ENCODE measurements at regions not wholly inside any gene's neighbourhood (a gene's known extent, or its start where the extent isn't known, plus 50 kb on each side); places are given as distances from the start of the nearest gene placed in this dataset.

DNA sequence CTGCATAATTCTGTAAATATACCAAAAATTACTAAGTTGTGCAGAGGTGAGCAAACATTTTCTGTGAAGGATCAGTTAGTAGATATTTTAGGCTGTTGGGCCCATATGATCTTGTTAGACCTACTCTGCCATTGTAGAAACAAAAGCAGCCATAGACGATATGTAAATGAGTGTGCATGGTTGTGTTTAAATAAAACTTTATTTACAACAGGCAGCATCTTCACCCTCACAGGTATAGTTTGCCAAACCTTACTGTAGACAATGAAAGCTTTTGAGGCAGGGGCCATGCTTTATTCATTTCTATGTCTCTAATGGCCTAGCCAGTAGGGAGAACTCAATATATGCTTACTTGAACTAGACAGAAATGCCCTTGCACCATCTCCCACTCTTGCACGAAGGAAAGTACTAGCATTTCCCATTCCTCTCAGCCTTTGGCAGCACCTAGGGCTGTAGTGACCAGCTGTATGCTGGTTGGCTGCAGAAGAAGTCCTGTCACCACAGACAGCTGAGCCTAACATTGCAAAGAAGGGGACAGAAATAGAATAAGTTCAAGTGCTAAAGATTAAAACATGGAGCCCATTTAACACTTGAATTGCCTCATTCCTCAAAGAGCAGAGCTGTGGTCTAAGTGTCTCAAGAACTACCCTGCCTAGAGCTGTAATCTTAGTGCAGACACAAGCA is 305.1 kb upstream of the MGAT5 start:
- no peak for DNase-seq

DNA sequence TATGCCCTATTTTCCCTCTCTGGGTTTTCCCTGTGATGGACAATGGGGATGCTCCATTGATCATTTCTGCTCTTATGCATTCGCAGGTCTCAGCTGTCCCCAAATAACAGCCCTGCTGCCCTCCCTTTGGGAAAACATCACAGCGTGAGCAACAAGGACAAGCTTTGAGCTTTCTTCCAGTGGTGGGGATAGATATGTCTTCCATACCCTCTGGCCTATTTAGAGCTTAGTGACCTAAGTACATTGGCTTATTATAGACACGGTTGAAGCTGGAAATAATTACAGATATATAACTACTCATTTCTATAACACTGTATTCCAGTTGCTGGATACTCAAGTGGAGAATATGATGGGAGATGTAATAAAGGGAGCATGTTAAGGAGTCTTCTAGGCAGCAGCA is 304.3 kb upstream of the MGAT5 start:
- no peak for DNase-seq

DNA sequence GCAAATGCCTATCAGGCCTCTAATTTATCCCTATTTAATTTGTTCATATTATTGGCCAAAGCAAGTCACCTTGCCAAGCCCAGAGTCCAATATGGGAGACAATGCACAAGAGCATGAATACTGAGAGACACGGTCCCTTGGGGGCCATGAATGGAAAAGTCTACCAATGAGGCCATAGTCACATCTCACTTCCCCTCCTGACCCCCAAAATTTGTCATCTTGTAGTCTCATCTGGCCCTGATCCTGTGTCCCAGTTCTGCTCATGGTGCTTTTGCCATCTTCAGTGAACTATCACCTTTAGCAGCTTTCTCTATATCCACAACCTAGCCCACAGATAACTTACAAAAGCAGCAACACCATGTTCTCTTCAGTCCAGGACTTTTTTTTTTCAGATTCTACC is 302.7 kb upstream of the MGAT5 start:
- DNase-seq, result no peak

- no peak for DNase-seq
Observed at GRCh38 chr2:133952420-133952819, 301.5 kb upstream of the MGAT5 start.

GRCh38 chr2:133952896-133953295 is 301.0 kb upstream of the MGAT5 start:
- DNase-seq, result no peak

DNA sequence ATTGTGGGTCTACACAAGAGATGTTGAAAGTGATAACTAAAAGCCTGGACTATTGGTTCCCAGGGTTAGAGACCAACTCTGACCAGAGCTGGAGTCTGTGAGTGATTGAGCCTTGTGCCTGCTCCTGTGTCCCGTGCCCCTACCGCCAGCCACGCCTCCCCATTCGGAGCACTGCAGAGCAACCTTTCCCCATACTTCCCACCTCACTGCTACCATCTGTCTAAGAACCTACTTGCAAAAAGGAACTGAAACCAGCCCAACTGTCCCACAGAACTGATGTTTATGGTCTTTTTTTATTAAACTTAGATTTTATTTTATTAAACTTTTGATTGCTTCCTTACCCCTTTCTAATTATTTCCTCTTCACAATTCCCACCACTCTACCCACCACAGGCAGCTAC is 300.3 kb upstream of the MGAT5 start:
- DNase-seq, result no peak

- DNase-seq, result no peak
Observed at GRCh38 chr2:133954636-133955035, 299.2 kb upstream of the MGAT5 start.

- no peak for DNase-seq
Observed at GRCh38 chr2:133955169-133955568, 298.7 kb upstream of the MGAT5 start.

GRCh38 chr2:133956434-133956935 is 297.4 kb upstream of the MGAT5 start:
- no peak for DNase-seq

GRCh38 chr2:133957724-133958480 is 296.0 kb upstream of the MGAT5 start:
- no peak for DNase-seq

GRCh38 chr2:133959066-133959465 is 294.8 kb upstream of the MGAT5 start:
- no peak for DNase-seq

DNA sequence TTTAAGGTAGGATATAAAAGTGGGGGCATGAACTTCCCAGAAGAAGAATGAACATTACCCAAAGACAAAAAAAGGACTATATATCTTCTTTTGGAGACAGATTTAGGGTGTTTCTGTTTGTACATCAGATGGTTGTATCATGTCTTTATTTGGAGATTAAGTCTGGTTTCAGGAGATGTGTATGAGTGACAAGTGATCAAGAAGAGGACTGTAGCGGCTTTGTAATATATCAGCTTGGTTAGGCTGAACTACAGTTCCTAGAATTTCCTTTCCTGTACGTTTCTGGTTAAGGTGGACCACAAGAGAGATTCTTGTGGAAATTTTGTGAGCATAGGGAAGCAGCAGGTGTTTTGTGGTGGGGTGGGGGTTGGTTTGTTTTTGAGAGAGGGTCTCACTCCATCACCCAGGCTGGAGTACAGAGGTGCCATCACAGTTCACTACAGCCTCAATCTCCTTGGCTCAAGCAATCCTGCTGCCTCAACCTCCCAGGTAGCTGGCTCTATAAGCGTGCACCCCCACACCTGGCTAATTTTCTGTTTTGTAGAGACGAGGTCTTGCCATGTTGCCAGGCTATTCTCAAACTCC is 287.1 kb upstream of the MGAT5 start:
- no peak for DNase-seq

GRCh38 chr2:133967326-133967725 is 286.5 kb upstream of the MGAT5 start:
- no peak for DNase-seq

DNA sequence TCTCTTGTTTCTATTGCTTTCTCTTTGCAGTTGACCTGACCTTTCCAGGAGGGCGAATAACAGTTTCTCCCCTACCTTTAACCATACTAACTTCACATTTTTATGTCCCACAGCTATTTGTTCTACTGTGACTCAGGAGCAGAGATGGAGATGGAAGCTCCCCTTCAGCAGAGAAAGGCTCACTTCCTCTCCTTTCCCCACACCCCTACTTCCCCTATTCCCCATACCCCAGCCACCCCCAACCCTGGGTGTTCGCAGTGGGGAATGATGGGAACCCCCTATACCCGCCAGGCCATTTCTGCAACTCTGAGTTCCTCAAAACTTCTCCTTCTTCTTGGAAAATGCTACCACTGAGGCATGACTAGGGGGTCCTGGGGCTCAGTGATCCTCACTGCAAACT is 285.4 kb upstream of the MGAT5 start:
- no peak for DNase-seq

GRCh38 chr2:133970641-133971040 is 283.2 kb upstream of the MGAT5 start:
- no peak for DNase-seq

- DNase-seq, result no peak
Observed at GRCh38 chr2:133972297-133972696, 281.6 kb upstream of the MGAT5 start.

DNA sequence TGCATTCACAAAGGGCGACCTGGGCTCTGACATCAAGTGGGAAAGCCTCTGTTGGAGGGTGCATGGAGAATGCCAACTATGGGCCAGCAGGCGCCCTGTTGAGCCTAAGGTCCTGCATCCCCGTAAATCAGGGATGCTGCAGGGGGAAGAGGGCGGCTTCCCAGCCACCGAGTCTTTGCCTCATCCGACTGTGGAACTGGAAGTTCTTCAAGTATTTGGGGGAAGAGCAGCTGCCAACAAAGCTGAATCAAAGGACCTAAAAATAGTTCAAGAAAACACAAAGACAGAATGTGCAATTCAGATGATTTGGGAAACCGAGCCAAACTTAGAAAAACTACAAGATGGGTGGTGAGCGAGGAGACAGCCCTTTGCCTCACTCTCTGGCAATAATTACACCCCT is 281.1 kb upstream of the MGAT5 start:
- DNase-seq, result peak; percentile 25

DNA sequence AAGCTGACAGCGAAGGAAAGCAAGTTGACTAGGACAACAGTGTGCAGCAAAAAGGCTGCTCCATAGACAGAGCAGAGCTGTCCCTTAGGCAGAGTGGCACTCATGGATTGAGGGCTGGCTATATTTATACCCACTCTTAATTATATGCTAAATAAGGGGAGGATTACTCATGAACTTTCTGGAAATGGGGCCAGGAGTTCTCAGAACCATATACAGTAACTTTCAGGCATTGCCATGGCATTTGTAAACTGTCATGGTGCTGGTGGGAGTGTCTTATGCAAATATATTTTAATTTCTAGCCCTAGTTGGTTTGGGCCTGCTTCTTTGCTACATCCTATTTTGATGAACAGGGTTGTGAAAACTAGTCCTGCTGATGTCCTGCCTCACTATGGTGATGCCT is 279.5 kb upstream of the MGAT5 start:
- DNase-seq, result no peak

- no peak for DNase-seq
Observed at GRCh38 chr2:133975135-133975534, 278.7 kb upstream of the MGAT5 start.

DNA sequence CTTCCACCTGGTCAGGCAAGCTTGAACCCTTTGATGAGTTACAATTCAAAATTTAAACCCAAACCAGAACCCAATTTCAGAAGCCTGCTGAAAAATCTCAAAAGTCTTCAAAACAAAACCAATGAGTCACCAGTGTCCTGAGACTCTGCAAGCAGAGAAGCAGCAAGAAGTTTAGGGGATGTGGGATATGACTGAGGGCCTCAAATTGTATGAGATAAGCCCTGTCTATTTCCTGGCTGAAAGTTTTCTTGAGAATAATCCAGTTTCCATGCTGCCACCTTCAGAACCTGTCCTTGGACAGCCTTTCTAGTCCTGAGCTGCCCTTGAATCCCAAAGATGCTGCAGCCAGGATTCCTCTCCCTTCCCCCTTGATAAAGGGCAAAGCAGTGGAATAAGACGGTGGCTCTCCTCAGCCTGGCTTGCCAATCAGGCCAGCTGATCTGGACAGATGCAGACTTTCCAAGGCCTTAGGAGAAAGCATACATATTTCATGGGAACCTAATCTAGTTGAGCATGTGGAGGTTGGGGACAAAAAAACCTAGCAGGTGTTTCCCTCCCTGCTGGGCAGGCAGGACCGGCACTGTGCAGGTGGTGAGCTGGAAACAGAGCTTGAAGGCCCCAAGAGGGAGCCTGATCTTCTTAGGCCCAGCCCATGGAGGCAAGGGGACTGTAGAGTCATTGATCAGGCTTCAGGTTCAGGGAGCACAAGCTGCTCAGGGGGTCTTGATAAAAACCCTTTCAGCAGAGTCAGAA is 278.0 kb upstream of the MGAT5 start:
- DNase-seq, result no peak

DNA sequence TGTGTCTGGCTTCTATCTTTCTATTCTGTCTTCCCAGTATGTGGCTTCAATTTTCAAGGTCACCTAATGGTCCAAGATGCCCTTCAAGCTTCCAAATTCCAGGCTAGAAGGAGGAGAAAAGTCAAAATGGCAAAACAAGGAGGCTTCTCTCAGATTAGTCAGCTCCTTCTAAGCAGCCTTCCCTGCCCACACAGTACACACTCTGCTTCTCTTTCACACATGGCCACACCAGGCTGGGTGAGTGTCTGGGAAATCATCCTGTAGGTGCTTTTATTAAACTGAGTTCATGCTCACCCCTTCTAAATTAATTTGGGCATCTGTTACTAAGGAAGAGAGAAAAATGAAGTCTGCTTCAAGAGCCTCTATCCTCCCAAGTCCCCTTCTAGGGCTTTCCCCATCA is 277.2 kb upstream of the MGAT5 start:
- no peak for DNase-seq

DNA sequence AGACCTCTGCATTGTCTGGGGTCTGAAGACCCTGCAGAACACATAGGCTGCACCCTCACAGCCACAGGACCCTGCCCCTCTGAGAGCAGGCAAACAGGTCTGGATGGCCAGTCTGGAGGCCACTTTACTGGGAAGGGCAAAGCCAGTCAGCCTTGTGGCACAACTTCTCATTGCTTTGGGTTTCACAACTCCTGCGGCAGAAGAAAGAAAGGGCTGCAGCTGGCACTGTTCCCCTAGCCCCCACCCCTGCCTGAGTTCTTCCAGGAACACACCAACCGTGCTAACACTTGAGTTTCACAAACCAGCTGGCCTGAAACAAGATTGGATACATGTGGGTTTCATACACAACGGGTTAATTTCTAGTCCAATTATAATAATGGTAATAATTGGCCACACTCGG is 276.5 kb upstream of the MGAT5 start:
- DNase-seq, result no peak

GRCh38 chr2:133982256-133982655 is 271.6 kb upstream of the MGAT5 start:
- DNase-seq, result no peak

Measured in fibroblast of skin of abdomen (primary cell).